ENCODE measurements at regions not wholly inside any gene's neighbourhood (a gene's known extent, or its start where the extent isn't known, plus 50 kb on each side); places are given as distances from the start of the nearest gene placed in this dataset.

DNA sequence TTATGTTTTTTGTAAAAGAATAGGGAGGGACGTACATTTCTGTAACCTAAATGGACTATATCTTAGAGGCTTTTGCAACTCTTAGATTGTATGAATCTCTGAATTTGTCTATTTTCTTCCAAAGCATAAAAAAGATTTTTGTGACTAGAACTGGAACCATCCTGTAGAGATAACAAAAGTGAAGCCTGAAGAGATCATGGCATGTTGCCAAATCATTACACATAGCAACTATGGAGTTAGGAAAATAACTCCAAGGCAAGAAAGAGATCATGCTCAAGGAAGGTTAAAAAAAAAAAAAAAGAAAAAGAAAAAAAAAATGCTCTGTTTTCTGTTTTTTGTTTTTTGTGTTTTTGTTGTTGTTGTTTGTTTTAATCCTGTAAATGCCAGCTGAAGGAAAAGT lies 567.7 kb upstream of the ZWINT start:
- TF ChIP-seq RCOR1 (IDR thresholded peaks at IDR 0.05; ENCODE audit: low read length) (no peak), SMC3 (IDR thresholded peaks at IDR 0.05; ENCODE audit: low read depth, low read length) (no peak), YY1 (IDR thresholded peaks at IDR 0.05; ENCODE audit: low read depth) (no peak), EZH2phosphoT487 (IDR thresholded peaks at IDR 0.05; ENCODE audit: borderline replicate concordance, low read depth) (no peak), ELF1 (IDR thresholded peaks at IDR 0.05) (no peak), RAD21 (IDR thresholded peaks at IDR 0.05; ENCODE audit: low read length) (no peak), GABPA (IDR thresholded peaks at IDR 0.05; ENCODE audit: low read depth) (no peak)
- TF ChIP-seq, protein P1, sequence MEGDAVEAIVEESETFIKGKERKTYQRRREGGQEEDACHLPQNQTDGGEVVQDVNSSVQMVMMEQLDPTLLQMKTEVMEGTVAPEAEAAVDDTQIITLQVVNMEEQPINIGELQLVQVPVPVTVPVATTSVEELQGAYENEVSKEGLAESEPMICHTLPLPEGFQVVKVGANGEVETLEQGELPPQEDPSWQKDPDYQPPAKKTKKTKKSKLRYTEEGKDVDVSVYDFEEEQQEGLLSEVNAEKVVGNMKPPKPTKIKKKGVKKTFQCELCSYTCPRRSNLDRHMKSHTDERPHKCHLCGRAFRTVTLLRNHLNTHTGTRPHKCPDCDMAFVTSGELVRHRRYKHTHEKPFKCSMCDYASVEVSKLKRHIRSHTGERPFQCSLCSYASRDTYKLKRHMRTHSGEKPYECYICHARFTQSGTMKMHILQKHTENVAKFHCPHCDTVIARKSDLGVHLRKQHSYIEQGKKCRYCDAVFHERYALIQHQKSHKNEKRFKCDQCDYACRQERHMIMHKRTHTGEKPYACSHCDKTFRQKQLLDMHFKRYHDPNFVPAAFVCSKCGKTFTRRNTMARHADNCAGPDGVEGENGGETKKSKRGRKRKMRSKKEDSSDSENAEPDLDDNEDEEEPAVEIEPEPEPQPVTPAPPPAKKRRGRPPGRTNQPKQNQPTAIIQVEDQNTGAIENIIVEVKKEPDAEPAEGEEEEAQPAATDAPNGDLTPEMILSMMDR (IDR thresholded peaks at IDR 0.05): no peak
- TF ChIP-seq, protein P2, sequence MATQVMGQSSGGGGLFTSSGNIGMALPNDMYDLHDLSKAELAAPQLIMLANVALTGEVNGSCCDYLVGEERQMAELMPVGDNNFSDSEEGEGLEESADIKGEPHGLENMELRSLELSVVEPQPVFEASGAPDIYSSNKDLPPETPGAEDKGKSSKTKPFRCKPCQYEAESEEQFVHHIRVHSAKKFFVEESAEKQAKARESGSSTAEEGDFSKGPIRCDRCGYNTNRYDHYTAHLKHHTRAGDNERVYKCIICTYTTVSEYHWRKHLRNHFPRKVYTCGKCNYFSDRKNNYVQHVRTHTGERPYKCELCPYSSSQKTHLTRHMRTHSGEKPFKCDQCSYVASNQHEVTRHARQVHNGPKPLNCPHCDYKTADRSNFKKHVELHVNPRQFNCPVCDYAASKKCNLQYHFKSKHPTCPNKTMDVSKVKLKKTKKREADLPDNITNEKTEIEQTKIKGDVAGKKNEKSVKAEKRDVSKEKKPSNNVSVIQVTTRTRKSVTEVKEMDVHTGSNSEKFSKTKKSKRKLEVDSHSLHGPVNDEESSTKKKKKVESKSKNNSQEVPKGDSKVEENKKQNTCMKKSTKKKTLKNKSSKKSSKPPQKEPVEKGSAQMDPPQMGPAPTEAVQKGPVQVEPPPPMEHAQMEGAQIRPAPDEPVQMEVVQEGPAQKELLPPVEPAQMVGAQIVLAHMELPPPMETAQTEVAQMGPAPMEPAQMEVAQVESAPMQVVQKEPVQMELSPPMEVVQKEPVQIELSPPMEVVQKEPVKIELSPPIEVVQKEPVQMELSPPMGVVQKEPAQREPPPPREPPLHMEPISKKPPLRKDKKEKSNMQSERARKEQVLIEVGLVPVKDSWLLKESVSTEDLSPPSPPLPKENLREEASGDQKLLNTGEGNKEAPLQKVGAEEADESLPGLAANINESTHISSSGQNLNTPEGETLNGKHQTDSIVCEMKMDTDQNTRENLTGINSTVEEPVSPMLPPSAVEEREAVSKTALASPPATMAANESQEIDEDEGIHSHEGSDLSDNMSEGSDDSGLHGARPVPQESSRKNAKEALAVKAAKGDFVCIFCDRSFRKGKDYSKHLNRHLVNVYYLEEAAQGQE (IDR thresholded peaks at IDR 0.05; ENCODE audit: low read depth, low read length): no peak
